ENCODE measurements at regions not wholly inside any gene's neighbourhood (a gene's known extent, or its start where the extent isn't known, plus 50 kb on each side); places are given as distances from the start of the nearest gene placed in this dataset.

GRCh38 chr11:115707180-115707905 is 203.1 kb upstream of the CADM1 start:
- TF ChIP-seq CTCF (IDR thresholded peaks at IDR 0.05), result no peak
- no peak for TF ChIP-seq POLR2A (IDR thresholded peaks at IDR 0.05)
